CD14-positive monocyte (primary cell): ENCODE measurements at regions not wholly inside any gene's neighbourhood (a gene's known extent, or its start where the extent isn't known, plus 50 kb on each side); places are given as distances from the start of the nearest gene placed in this dataset.

Source experiments
- DNase-seq, 3 donors: peaks; one replicate each; pipeline ENCODE4 v3.0.0-alpha.2; 2011 to 2022
- H2AFZ ChIP-seq: 2 replicates; pipeline ENCODE4 v1.6.0; 2012; ENCODE audit warnings: mild to moderate bottlenecking, low read depth, low read length, inconsistent platforms; ENCODE audit not compliant: insufficient read depth, poor library complexity, severe bottlenecking
- H3K27ac ChIP-seq, 2 donors: 1 replicate in 1 of 2; 2 replicates in 1 of 2; pipeline ENCODE4 v1.5.1; 2012 to 2013; ENCODE audit warnings: low read length in 2 of 2, control low read depth in 1 of 2, inconsistent platforms in 1 of 2, low read depth in 1 of 2, mild to moderate bottlenecking in 1 of 2
- H3K27me3 ChIP-seq, 2 donors: one replicate each; pipeline versions ENCODE4 v1.6.0 to v1.6.1; 2011 to 2013; ENCODE audit warnings: low read length in 2 of 2; ENCODE audit not compliant: control insufficient read depth in 2 of 2, insufficient read depth in 2 of 2
- H3K36me3 ChIP-seq, 2 donors: replicated peaks in 1 of 2; 1 replicate in 1 of 2; 2 replicates in 1 of 2; pipeline versions ENCODE4 v1.5.1 to v1.6.1; 2012 to 2013; ENCODE audit warnings: low read length in 2 of 2, control low read depth in 1 of 2, inconsistent platforms in 1 of 2, mild to moderate bottlenecking in 1 of 2; ENCODE audit not compliant: insufficient read depth in 2 of 2, control insufficient read depth in 1 of 2
- H3K4me1 ChIP-seq, 2 donors: 1 replicate in 1 of 2; 2 replicates in 1 of 2; pipeline versions ENCODE4 v1.5.1 to v1.6.1; 2012 to 2013; ENCODE audit warnings: low read length in 2 of 2, control low read depth in 1 of 2, inconsistent platforms in 1 of 2, mild to moderate bottlenecking in 1 of 2, moderate library complexity in 1 of 2; ENCODE audit not compliant: insufficient read depth in 2 of 2, control insufficient read depth in 1 of 2
- H3K4me2 ChIP-seq: replicated peaks from 2 replicates; pipeline ENCODE3; 2012; ENCODE audit warnings: low read length, moderate library complexity, mild to moderate bottlenecking; ENCODE audit not compliant: poor library complexity, severe bottlenecking; ENCODE audit errors: extremely low read depth
- H3K4me3 ChIP-seq, 3 experiments: fragments of 200-600 bp in 1 of 3; sonication (generic) in 1 of 3; replicated peaks in 1 of 3; 1 replicate in 2 of 3; 2 replicates in 1 of 3; pipeline ENCODE4 v1.5.1; 2011 to 2013; ENCODE audit warnings: low read length in 3 of 3, mild to moderate bottlenecking in 3 of 3, control low read depth in 2 of 3, low read depth in 2 of 3, inconsistent platforms in 1 of 3, moderate library complexity in 1 of 3
- H3K79me2 ChIP-seq: 2 replicates; pipeline ENCODE4 v1.6.0; 2012; ENCODE audit warnings: mild to moderate bottlenecking, control low read depth, inconsistent platforms, low read length, moderate library complexity; ENCODE audit not compliant: insufficient read depth
- H3K9ac ChIP-seq: 2 replicates; pipeline ENCODE4 v1.6.0; 2017; ENCODE audit warnings: low read length, mild to moderate bottlenecking; ENCODE audit not compliant: insufficient read depth, poor library complexity, severe bottlenecking
- H3K9me3 ChIP-seq, 2 donors: replicated peaks in 1 of 2; 1 replicate in 1 of 2; 2 replicates in 1 of 2; pipeline versions ENCODE4 v1.5.1 to v1.6.1; 2012 to 2013; ENCODE audit warnings: low read length in 2 of 2, control low read depth in 1 of 2; ENCODE audit not compliant: control insufficient read depth in 1 of 2, insufficient read depth in 1 of 2
- H4K20me1 ChIP-seq: 2 replicates; pipeline ENCODE4 v1.6.0; 2012; ENCODE audit warnings: mild to moderate bottlenecking, low read length, control low read depth, moderate library complexity; ENCODE audit not compliant: insufficient read depth
- H3K27ac Mint-ChIP-seq, 7 donors: one replicate each; pipeline ENCODE4 v1.8.0; 2020; ENCODE audit warnings: mild to moderate bottlenecking in 7 of 7, mixed read lengths in 7 of 7, moderate library complexity in 6 of 7, inconsistent platforms in 2 of 7
- H3K27me3 Mint-ChIP-seq, 3 donors: one replicate each; pipeline ENCODE4 v1.8.0; 2021 to 2022; ENCODE audit warnings: low read depth in 3 of 3, mild to moderate bottlenecking in 3 of 3, mixed read lengths in 3 of 3, moderate library complexity in 3 of 3, inconsistent platforms in 1 of 3
- H3K36me3 Mint-ChIP-seq, 2 donors: one replicate each; pipeline ENCODE4 v1.8.0; 2020; ENCODE audit warnings: mixed read lengths in 2 of 2, inconsistent platforms in 1 of 2, mild to moderate bottlenecking in 1 of 2
- H3K4me1 Mint-ChIP-seq: one replicate; pipeline ENCODE4 v1.8.0; 2020; ENCODE audit warnings: mild to moderate bottlenecking, mixed read lengths
- H3K4me3 Mint-ChIP-seq, 2 donors: one replicate each; pipeline ENCODE4 v1.8.0; 2020; ENCODE audit warnings: mild to moderate bottlenecking in 2 of 2, mixed read lengths in 2 of 2, moderate library complexity in 1 of 2
- H3K9me3 Mint-ChIP-seq, 7 donors: one replicate each; pipeline ENCODE4 v1.8.0; 2020 to 2022; ENCODE audit warnings: mixed read lengths in 7 of 7, mild to moderate bottlenecking in 6 of 7, moderate library complexity in 6 of 7, inconsistent platforms in 2 of 7
- CTCF ChIP-seq: fragments of 200-600 bp; IDR thresholded peaks from one replicate; pipeline ENCODE4 v1.8.0; 2022; ENCODE audit warnings: antibody characterized with exemption, mild to moderate bottlenecking
- WGBS: methylation state at CpG from one replicate; pipeline ENCODE4 v1.1.5; 2013; ENCODE audit warnings: missing lambda C conversion rate; ENCODE audit not compliant: insufficient coverage; 5-methylcytosine and 5-hydroxymethylcytosine counted together
- intact Hi-C, 2 donors: fragments of 100-400 bp; cut with micrococcal nuclease; formaldehyde crosslinking; loops; one replicate each; pipeline versions ENCODE4 v1.15.0 to v1.15.1; 2023

- H3K79me2 ChIP-seq = no peaks in the 10 kb centered on the region
- no peak overlapping the region for H3K4me3 ChIP-seq
- no peaks in the 10 kb centered on the region for H3K36me3 ChIP-seq
- peaks cover 2 to 12% (median 5%) of the 10 kb centered on the region in 7 donors for H3K9me3 Mint-ChIP-seq
- H3K9ac ChIP-seq = no peak overlapping the region
- no peak overlapping the region for H3K4me2 ChIP-seq
- no peaks in the 10 kb centered on the region for H4K20me1 ChIP-seq
- H3K4me3 Mint-ChIP-seq = no peak overlapping the region
- no peak for TF ChIP-seq CTCF
- H3K27me3 Mint-ChIP-seq = peaks cover 0 to 3% (median 2%) of the 10 kb centered on the region in 3 donors
- no peaks in the 10 kb centered on the region for H3K4me1 ChIP-seq
- H3K27me3 ChIP-seq = no peaks in the 10 kb centered on the region
- WGBS = 100% methylated on average over 1 of the region's 5 CpGs
- H3K27ac ChIP-seq = no peak overlapping the region
- intact Hi-C loops = no loop called here
- no peak overlapping the region for H3K27ac Mint-ChIP-seq
- no peaks in the 10 kb centered on the region for H3K36me3 Mint-ChIP-seq
- no peaks in the 10 kb centered on the region for H3K4me1 Mint-ChIP-seq
- no peak for DNase-seq
- peaks cover 0 to 5% of the 10 kb centered on the region in 2 donors for H3K9me3 ChIP-seq
- H2AFZ ChIP-seq = no peak overlapping the region
Observed at GRCh38 chr7:132004529-132004928, 448.1 kb upstream of the PODXL start.

GRCh38 chr7:132002343-132002968, 446.0 kb upstream of the PODXL start:
- no peak for DNase-seq
- no peaks in the 10 kb centered on the region for H4K20me1 ChIP-seq
- H3K27ac ChIP-seq = no peak overlapping the region
- H3K9ac ChIP-seq = no peak overlapping the region
- no peak overlapping the region for H3K4me3 Mint-ChIP-seq
- 100% methylated on average over 1 of the region's 3 CpGs for WGBS
- no peaks in the 10 kb centered on the region for H3K4me1 ChIP-seq
- no peaks in the 10 kb centered on the region for H3K36me3 Mint-ChIP-seq
- H3K4me1 Mint-ChIP-seq = no peaks in the 10 kb centered on the region
- no peak overlapping the region for H3K27ac Mint-ChIP-seq
- no peaks in the 10 kb centered on the region for H3K9me3 Mint-ChIP-seq
- H3K27me3 Mint-ChIP-seq = peaks cover 0 to 2% (median 1%) of the 10 kb centered on the region in 3 donors
- H3K79me2 ChIP-seq = no peaks in the 10 kb centered on the region
- intact Hi-C loops = no loop called here
- no peaks in the 10 kb centered on the region for H3K36me3 ChIP-seq
- H3K4me3 ChIP-seq = no peak overlapping the region
- no peak for TF ChIP-seq CTCF
- H3K4me2 ChIP-seq = no peak overlapping the region
- no peaks in the 10 kb centered on the region for H3K9me3 ChIP-seq
- H2AFZ ChIP-seq = no peak overlapping the region
- H3K27me3 ChIP-seq = no peaks in the 10 kb centered on the region
